ENCODE measurements at regions not wholly inside any gene's neighbourhood (a gene's known extent, or its start where the extent isn't known, plus 50 kb on each side); places are given as distances from the start of the nearest gene placed in this dataset.

DNA sequence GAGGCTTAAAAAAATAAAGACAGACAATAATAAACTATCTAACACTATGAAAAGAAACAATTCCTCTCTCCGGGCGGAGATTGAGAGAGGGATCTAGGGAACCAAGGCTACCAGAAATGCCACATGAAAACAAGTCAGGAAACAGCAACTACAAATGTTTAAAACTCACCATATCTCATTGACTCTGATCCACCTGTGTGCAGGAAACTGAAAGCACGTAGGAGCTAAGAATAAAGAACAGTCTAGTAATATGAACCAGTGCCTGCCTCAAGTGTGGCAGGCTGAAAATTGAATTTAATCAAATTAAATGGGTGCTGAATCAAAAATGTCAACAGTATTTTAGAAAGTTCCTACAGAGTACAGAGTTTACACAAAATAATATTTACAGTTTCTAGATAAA, 1701.0 kb downstream of the SLITRK5 start:
- TF ChIP-seq SUZ12 (IDR thresholded peaks at IDR 0.05; ENCODE audit: extremely low read depth, insufficient read depth, insufficient read length) (no peak), YY1 (IDR thresholded peaks at IDR 0.05; ENCODE audit: insufficient read depth, insufficient read length) (no peak), ZNF274 (IDR thresholded peaks at IDR 0.05; ENCODE audit: low read depth, low read length) (no peak)
